H9 (cell line): ENCODE measurements at regions not wholly inside any gene's neighbourhood (a gene's known extent, or its start where the extent isn't known, plus 50 kb on each side); places are given as distances from the start of the nearest gene placed in this dataset.

Source experiments
- DNase-seq: peaks from one replicate; pipeline ENCODE4 v3.0.0-alpha.2; 2017
- H2AFZ ChIP-seq: one replicate; pipeline ENCODE4 v1.6.1; 2013; ENCODE audit warnings: mild to moderate bottlenecking, low read length, control low read depth, moderate library complexity
- H2AK5ac ChIP-seq: 2 replicates; pipeline ENCODE4 v1.6.1; 2013; ENCODE audit warnings: low read length, control low read depth, mixed read lengths; ENCODE audit not compliant: insufficient read length
- H2BK120ac ChIP-seq: one replicate; pipeline ENCODE4 v1.6.1; 2013; ENCODE audit warnings: low read depth, mild to moderate bottlenecking, low read length, control low read depth, inconsistent platforms; ENCODE audit not compliant: poor library complexity, severe bottlenecking
- H2BK12ac ChIP-seq: 2 replicates; pipeline ENCODE4 v1.6.1; 2013; ENCODE audit warnings: low read length, control low read depth, mixed read lengths, low read depth; ENCODE audit not compliant: insufficient read length
- H2BK15ac ChIP-seq: 2 replicates; pipeline ENCODE4 v1.6.1; 2013; ENCODE audit warnings: low read depth, low read length, control low read depth
- H2BK20ac ChIP-seq: one replicate; pipeline ENCODE4 v1.6.1; 2013; ENCODE audit warnings: low read depth, mild to moderate bottlenecking, low read length, control low read depth, inconsistent platforms; ENCODE audit not compliant: poor library complexity, severe bottlenecking
- H2BK5ac ChIP-seq: 2 replicates; pipeline ENCODE4 v1.6.1; 2013; ENCODE audit warnings: low read length, control low read depth, mixed read lengths; ENCODE audit not compliant: insufficient read length
- H3K14ac ChIP-seq: 2 replicates; pipeline ENCODE4 v1.6.1; 2013; ENCODE audit warnings: low read length, control low read depth; ENCODE audit not compliant: insufficient read depth
- H3K18ac ChIP-seq: 2 replicates; pipeline ENCODE4 v1.6.1; 2013; ENCODE audit warnings: low read depth, mild to moderate bottlenecking, mixed read lengths, low read length, control low read depth; ENCODE audit not compliant: insufficient read length
- H3K23ac ChIP-seq: 2 replicates; pipeline ENCODE4 v1.6.1; 2013; ENCODE audit warnings: low read length, control low read depth, mixed read lengths, low read depth; ENCODE audit not compliant: insufficient read length
- H3K23me2 ChIP-seq: 2 replicates; pipeline ENCODE4 v1.6.1; 2013; ENCODE audit warnings: low read depth, mild to moderate bottlenecking, mixed read lengths, low read length, control low read depth; ENCODE audit not compliant: insufficient read length, poor library complexity, severe bottlenecking
- H3K27ac ChIP-seq: 2 replicates; pipeline ENCODE4 v1.5.1; 2013; ENCODE audit warnings: low read length, control low read depth, mixed read lengths, low read depth; ENCODE audit not compliant: insufficient read length
- H3K27me3 ChIP-seq: 2 replicates; pipeline ENCODE4 v1.6.1; 2013; ENCODE audit warnings: low read length, control low read depth, inconsistent platforms; ENCODE audit not compliant: insufficient read depth
- H3K4ac ChIP-seq: 2 replicates; pipeline ENCODE4 v1.6.1; 2013; ENCODE audit warnings: low read depth, mild to moderate bottlenecking, control low read depth, inconsistent platforms, low read length, moderate library complexity
- H3K4me1 ChIP-seq: 2 replicates; pipeline ENCODE4 v1.6.1; 2013; ENCODE audit warnings: low read length, control low read depth, inconsistent platforms; ENCODE audit not compliant: insufficient read depth
- H3K4me2 ChIP-seq: 2 replicates; pipeline ENCODE4 v1.6.1; 2013; ENCODE audit warnings: low read length, control low read depth, mixed read lengths; ENCODE audit not compliant: insufficient read length, insufficient read depth
- H3K56ac ChIP-seq: 2 replicates; pipeline ENCODE4 v1.6.1; 2013; ENCODE audit warnings: low read depth, mild to moderate bottlenecking, mixed read lengths, low read length, control low read depth; ENCODE audit not compliant: insufficient read length
- H3K79me1 ChIP-seq: 2 replicates; pipeline ENCODE4 v1.6.1; 2013; ENCODE audit warnings: low read depth, mild to moderate bottlenecking, moderate library complexity, low read length, control low read depth, inconsistent platforms; ENCODE audit not compliant: insufficient read depth, poor library complexity, severe bottlenecking
- H3K79me2 ChIP-seq: 2 replicates; pipeline ENCODE4 v1.6.1; 2013; ENCODE audit warnings: low read length, control low read depth, inconsistent platforms; ENCODE audit not compliant: insufficient read depth
- H3K9ac ChIP-seq: 2 replicates; pipeline ENCODE4 v1.6.1; 2013; ENCODE audit warnings: low read length, control low read depth, mixed read lengths; ENCODE audit not compliant: insufficient read length; ENCODE audit errors: extremely low read depth
- H3K9me3 ChIP-seq: one replicate; pipeline ENCODE4 v1.6.1; 2013; ENCODE audit warnings: low read depth, low read length, inconsistent platforms; ENCODE audit not compliant: control insufficient read depth
- H3T11ph ChIP-seq: one replicate; pipeline ENCODE4 v1.6.1; 2013; ENCODE audit warnings: mild to moderate bottlenecking, low read length, control low read depth, inconsistent platforms
- H4K20me1 ChIP-seq: one replicate; pipeline ENCODE4 v1.6.1; 2013; ENCODE audit not compliant: control insufficient read depth, insufficient read length, insufficient read depth
- H4K5ac ChIP-seq: 2 replicates; pipeline ENCODE4 v1.6.1; 2013; ENCODE audit warnings: low read depth, mild to moderate bottlenecking, mixed read lengths, low read length, control low read depth; ENCODE audit not compliant: insufficient read length
- H4K8ac ChIP-seq: replicated peaks from 2 replicates; pipeline ENCODE4 v1.6.1; 2013; ENCODE audit warnings: low read length, control low read depth, mixed read lengths, low read depth; ENCODE audit not compliant: insufficient read length
- H4K91ac ChIP-seq: 2 replicates; pipeline ENCODE4 v1.6.1; 2013; ENCODE audit warnings: low read depth, mild to moderate bottlenecking, moderate library complexity, mixed read lengths, low read length, control low read depth; ENCODE audit not compliant: insufficient read length
- H3K27ac Mint-ChIP-seq, 3 experiments: 2 replicates in 2 of 3; 3 replicates in 1 of 3; pipeline ENCODE4 v1.8.0; 2020 to 2021; ENCODE audit warnings: mixed read lengths in 3 of 3, mild to moderate bottlenecking in 1 of 3, moderate library complexity in 1 of 3
- H3K27me3 Mint-ChIP-seq: 2 replicates; pipeline ENCODE4 v1.8.0; 2021; ENCODE audit warnings: low read depth, mild to moderate bottlenecking, moderate library complexity, mixed read lengths
- H3K36me3 Mint-ChIP-seq, 3 experiments: 2 replicates in 2 of 3; 3 replicates in 1 of 3; pipeline ENCODE4 v1.8.0; 2020 to 2021; ENCODE audit warnings: low read depth in 3 of 3, mixed read lengths in 3 of 3; ENCODE audit not compliant: insufficient read depth in 1 of 3
- H3K4me1 Mint-ChIP-seq, 2 experiments: 2 replicates each; pipeline ENCODE4 v1.8.0; 2020; ENCODE audit warnings: mixed read lengths in 2 of 2
- H3K4me3 Mint-ChIP-seq, 2 experiments: 2 replicates in 1 of 2; 3 replicates in 1 of 2; pipeline ENCODE4 v1.8.0; 2020 to 2021; ENCODE audit warnings: mild to moderate bottlenecking in 2 of 2, mixed read lengths in 2 of 2, moderate library complexity in 1 of 2
- H3K9me3 Mint-ChIP-seq, 2 experiments: 2 replicates in 1 of 2; 3 replicates in 1 of 2; pipeline ENCODE4 v1.8.0; 2020; ENCODE audit warnings: mild to moderate bottlenecking in 2 of 2, mixed read lengths in 2 of 2, moderate library complexity in 1 of 2
- CTCF ChIP-seq: fragments of 200-600 bp; sonication (generic); conservative IDR thresholded peaks from 3 replicates; pipeline ENCODE4 v1.8.0; 2021; ENCODE audit warnings: antibody characterized with exemption, mild to moderate bottlenecking
- WGBS: extraction: QIAGEN DNeasy Blood & Tissue Kit; methylation state at CpG from one replicate; pipeline ENCODE4 v1.1.7; 2013; ENCODE audit warnings: missing lambda C conversion rate, low lambda C conversion rate, mixed read lengths; ENCODE audit not compliant: insufficient read length; ENCODE audit errors: extremely low coverage; 5-methylcytosine and 5-hydroxymethylcytosine counted together

DNA sequence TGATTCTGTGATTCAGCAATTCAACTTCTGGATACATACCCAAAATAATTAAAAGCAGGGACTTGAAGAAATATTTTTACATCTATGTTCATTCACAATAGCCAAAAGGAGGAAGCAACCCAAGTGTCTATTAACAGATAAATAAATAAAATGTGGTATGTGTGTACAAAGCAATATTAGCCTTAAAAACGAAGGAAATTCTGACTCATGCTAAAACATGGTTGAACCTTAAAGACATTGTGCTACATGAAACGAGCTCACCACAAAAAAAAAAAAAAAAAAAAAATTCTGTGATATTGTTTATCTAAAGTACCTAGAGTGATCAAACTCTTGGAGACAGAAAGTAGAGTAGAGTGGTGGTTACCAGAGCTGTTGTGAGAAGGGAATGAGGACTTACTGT is 54.8 kb upstream of the TFAP2D start:
- no peak overlapping the region for H3K27ac Mint-ChIP-seq
- H2BK20ac ChIP-seq: no peak overlapping the region

More for the DNA sequence above, 54.8 kb upstream of the TFAP2D start:
- Histone ChIP-seq H3T11ph (no peak overlapping the region), H4K8ac (no peak overlapping the region), H2AK5ac (no peak overlapping the region), H4K20me1 (no peaks in the 10 kb centered on the region), H3K9me3 (no peaks in the 10 kb centered on the region), H3K79me1 (no peaks in the 10 kb centered on the region), H3K4ac (no peak overlapping the region), H3K14ac (no peak overlapping the region), H4K5ac (no peak overlapping the region), H3K23ac (no peak overlapping the region), H2AFZ (no peak overlapping the region), H2BK5ac (no peak overlapping the region), H2BK15ac (no peak overlapping the region), H3K23me2 (no peaks in the 10 kb centered on the region), H3K4me1 (no peaks in the 10 kb centered on the region), H2BK120ac (no peak overlapping the region), H2BK12ac (no peak overlapping the region), H3K56ac (no peak overlapping the region), H3K27me3 (no peaks in the 10 kb centered on the region), H3K18ac (no peak overlapping the region), H3K9ac (no peak overlapping the region), H3K4me2 (no peak overlapping the region), H3K27ac (no peak overlapping the region), H3K79me2 (no peaks in the 10 kb centered on the region), H4K91ac (no peak overlapping the region)
- no peak for DNase-seq
- no peak for TF ChIP-seq CTCF
- H3K4me3 Mint-ChIP-seq: no peak overlapping the region
- no peaks in the 10 kb centered on the region; the same call in 1 of the 2 replicates for H3K27me3 Mint-ChIP-seq
- H3K36me3 Mint-ChIP-seq: no peaks in the 10 kb centered on the region
- no peaks in the 10 kb centered on the region for H3K4me1 Mint-ChIP-seq
- no peaks in the 10 kb centered on the region for H3K9me3 Mint-ChIP-seq
- no CpG with 5 or more reads among the region's 2 CpGs for WGBS
